HG02571 (cell line): ENCODE measurements at regions not wholly inside any gene's neighbourhood (a gene's known extent, or its start where the extent isn't known, plus 50 kb on each side); places are given as distances from the start of the nearest gene placed in this dataset.

Source experiments
- ATAC-seq: cut with Tn5 transposase; IDR thresholded peaks from one replicate; pipeline ENCODE4 v1.9.1; 2021; ENCODE audit warnings: mild to moderate bottlenecking, moderate library complexity; ENCODE audit not compliant: unreplicated experiment

DNA sequence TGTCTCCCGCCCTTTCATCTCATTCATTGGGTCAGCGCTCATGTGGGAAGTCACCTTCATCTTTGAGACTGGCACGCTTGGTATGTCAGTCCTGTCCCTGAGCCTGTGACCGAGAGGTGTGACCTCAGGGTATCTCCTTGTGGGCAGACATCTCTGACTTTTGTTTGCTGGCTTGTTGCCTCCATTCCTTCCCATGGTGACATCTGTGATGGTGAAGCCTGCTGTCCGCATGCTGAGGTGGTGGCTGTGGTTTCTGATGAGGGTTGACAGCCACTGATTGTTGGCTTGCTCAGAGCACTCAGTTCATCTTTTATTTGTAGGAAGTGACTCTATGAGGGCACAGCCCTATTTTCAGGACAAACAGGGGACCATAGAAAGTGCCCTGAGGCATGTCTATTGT is 139.2 kb downstream of the SLC4A3 start:
- ATAC-seq = no peak

DNA sequence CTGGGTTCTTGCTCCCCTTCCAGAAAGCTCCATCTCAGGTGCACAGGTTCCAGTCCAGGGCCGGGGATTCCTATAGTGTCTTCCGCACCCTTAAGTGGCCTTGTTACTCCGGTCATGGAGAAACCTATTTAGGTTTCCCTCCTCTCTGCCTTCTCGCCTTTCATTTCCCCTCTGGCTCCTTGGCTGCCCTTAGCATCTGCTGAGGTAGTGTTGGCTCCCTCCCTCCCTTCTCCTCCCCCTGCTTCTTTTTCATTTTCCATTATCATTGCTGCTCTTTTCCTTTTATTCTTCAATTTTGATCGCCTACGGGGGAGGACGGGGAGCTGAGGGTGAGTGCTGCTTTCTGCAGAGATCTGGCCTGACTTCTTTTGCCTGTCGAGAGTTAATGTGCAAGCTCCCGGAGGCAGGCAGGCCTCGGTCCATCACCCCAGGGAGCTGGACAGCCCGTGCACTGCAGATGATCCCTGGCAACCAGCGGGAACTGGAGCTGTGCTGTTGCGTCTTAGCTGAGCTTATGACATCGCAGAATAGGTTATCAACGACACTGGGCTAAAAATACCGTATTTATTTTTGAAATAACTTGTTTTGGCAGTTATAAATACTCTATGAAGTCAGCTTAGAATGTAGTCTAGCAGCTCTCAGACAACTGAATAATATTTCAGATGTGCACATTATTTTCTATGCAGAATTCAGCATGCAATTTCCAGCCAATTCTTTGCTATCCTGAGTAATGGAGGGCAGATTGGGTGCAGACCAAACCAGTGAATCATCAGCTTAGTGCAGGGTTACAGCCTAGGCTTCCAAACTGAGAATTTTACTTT is 141.9 kb downstream of the SLC4A3 start:
- ATAC-seq = no peak

DNA sequence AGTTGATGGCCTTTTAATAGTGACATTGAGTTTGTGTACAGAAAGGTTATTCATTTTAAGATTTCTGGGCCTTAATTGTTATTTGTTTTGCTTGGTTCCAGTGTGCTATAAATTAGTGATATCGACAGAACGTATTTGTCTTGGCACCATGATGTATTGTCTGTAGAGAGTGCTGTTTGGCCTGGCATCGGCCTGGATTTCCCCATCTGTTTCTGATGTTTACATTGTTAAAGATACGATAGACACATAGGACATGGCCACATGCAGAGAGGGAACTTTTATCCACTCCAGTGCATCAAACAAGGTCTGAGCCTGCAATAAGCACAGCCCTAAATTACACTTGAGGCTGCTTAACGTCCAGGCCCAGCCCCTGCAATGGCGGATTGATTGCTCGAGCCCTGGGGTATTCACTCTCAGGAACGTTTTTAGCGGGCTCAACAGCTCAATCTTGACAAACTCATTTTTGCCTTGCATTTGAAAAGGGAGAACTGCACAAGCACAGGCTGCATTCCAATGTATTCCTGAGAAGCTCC is 144.7 kb downstream of the SLC4A3 start:
- ATAC-seq = no peak

DNA sequence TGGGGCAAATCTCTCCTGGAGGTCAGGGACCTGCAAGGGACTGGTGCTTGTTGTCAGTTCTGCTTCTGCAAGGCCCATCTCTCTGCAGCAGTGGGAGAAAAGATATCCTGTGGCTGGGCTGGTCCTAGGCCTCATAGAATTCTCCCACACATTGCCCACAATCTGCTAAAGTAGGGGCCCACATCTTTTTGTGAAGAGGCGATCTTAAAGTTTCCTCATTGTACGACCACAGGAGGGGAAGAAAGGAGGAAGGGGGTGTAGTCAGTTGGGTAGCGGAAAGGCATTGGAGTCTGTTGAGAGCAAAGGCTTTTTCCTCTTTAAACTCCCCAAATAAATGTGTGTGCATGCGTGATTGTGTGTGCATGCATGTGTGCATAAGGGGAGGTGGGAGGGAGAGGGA is 145.3 kb downstream of the SLC4A3 start:
- ATAC-seq = no peak

DNA sequence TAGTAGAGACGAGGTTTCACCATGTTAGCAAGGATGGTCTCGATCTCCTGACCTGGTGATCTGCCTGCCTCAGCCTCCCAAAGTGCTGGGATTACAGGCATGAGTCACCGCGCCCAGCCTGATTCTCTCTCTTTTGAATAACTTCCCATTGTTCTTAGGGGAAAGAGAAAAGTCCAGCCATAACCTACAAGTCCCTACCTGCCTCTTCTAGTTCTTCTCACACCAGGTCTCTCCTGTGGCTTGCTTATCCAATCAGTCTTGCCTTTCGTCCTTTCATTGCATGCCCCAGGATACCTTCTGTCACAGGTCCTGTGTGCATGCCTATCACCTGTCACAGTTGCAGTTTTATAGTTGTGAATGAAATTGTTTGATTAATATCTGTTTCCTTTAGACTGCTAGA is 148.1 kb downstream of the SLC4A3 start:
- no peak for ATAC-seq

DNA sequence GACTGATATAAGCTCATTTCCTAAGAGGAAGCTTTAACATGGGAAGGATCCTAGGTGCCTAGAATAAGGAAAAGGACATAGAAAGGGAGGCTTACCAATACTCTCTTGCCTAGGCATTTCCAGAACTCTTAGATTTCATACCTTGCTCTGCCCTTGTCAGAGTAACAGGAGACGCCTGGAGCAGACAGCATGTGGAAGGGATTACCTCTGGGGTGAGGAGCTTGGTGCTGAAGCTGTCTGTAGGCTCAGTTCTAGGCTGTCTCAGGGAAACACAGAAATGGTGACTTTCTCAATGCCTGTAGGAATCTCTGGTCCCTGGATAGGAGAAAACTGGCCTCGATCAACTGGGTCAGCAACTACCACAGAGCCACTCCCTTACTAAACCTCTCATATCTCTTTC is 150.0 kb downstream of the SLC4A3 start:
- ATAC-seq = no peak

DNA sequence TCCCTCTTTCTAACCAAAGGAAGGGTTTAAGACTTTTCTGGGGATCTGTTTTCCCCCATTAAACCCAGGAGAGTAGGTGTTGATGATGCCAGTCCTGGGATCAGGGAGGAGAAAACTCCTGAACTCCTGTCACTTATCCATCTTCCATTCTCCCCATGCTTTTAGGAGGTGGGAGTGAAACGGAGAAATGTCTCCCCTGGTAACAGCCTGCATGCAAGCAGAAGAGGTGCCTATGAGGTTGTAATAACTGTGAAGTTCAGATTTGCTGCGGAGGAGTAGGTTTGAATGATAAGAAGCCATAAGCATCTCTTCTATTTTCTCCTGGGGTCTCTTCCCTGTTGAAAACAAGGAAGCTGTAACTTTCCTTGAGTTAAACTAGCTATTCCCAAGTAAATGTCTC is 150.8 kb downstream of the SLC4A3 start:
- ATAC-seq = no peak

DNA sequence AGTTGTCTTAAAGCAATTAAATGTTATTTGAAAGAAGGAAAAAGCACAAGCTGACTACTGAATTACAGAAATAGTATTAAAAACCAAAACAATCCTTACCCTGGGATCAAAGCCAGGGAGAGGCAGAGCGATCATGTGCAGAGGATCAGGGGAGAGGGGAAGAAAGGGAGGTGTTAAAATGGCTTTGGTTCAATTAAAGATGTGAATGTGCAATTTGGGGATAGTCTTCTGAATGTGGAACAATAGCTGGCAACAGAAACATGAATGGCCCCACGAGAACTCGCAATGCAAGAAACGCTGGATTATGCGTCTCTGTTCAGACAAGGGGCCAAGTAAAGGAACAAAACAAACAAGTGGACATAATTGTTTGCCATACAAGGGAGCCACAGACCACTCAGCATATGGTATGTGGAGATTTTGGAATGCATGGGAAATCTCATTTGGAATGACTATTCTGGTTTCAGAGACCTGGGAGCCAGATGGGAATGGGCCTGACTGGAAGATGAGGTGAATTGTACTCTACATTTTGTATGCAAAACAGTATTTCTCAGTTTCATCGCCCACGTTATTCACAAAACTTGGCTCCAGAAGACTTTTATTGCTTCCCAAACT is 155.4 kb downstream of the SLC4A3 start:
- no peak for ATAC-seq

DNA sequence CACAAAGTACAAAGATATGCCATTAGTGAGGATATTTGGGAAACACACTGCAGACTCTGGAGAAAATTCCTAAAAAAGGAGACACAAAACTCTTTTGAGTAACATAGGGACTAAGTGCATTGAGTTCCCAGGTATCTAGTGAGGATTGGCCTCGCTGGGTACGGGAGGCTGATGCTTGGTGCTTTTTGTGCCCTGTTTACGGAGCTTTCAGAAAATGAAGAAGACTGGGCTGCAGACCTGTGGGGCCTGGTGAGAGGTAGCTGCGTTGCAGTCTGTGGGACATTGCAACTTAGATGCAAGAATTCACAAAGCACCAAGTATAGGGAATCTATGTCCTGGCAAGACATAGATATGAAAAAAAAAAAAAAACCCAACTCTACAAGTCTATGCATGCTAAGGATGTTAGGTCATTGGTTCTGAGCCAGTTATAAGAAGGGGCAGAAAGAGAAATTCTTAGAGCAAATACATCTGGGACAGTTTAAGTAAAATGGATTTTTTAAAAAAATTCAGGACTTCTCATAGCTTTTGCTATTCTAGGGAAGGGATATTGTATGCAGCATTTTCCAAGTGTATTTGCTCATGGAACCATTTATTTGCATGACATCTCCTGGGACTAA is 156.0 kb downstream of the SLC4A3 start:
- ATAC-seq = no peak

DNA sequence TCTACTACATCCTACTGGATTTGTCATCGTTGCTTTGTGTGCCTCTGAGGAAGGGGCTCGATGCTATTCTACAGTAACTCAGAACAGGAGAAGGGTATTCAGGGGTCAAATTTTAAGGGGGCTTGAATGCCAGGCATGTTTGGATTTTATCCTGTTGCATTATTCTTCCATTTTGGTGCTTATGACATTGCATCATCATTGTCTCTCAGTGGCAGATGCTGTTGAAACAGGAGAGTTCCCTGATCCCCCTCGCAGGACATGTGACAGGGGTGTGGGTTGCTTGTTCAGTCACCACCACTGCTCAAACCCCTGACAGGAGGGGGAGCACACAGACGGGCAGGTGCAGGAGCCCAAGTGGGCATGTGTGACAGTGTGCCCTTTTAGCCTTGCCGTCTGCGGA is 156.7 kb downstream of the SLC4A3 start:
- no peak for ATAC-seq

DNA sequence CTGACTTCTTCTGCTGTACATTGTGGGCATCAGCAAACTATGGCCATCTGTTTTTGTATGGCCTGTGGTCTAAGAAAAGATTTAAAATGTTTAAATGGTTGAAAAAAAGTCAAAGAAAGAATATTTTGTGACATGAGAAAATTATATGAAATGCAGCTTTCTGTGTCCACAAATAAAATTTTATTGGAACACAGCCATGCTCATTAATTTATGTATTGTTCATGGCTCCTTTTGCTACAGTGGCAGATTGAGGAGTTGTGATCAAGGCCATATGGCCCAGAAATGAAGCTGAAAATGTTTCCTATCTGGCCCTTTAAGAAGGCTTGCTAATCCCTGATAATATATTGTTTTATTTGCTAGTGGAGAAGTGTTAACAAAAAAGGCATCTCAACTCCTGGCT is 162.0 kb downstream of the SLC4A3 start:
- ATAC-seq = no peak

DNA sequence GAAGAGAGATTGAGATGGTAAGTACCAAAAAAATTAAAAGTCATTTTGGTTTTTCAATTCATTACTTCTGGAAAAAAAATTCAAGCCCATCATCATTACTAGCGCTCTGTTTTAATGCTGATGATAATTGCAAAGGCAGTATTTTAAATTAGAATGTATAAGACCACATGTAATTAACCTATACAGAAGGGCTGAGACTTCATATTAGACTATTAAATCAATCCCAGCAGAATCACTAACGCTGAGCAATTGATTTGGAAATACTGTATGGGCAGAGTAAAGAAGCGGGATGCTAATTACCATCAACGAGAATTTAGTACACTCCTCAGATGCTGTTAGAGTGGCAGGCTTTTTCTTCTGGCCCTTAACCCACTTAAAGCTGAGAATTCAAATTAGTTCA is 165.0 kb downstream of the SLC4A3 start:
- ATAC-seq = no peak

DNA sequence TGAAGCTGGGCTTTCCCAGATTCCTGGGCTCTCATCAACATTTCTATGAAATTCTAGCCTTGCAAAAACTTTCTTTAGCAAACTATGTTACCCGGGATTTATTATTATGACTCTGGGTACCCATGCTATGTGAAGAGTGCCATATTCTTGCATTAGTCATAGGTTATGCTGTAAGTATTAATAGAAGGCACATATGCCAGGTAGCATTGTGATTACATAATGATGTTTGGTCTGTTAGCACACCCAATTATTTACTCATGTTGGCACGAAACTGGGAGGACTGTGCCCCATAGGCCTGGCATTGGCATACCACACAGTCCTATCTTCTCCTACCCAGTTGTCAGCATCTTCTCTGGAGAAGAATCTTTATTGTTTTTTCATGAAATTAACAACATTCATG is 171.0 kb downstream of the SLC4A3 start:
- no peak for ATAC-seq

DNA sequence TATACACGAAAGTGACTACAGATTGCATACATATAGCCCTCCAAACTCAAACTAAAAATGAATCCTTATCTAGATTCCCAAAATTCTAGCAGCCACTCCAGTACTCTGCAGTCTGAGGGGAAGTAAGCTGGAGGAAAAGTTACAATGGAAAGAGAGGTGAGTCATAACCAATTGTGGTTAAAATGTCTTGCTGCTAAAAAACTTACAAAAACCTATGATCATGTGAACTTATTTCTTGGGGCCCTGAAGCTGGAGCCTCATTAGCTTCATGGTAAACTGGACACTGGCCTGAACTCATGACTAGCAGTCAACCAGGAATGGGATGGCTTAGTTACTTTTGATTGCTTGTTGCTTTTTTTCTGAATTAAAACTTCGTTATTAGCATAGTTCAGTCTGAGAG is 175.9 kb downstream of the SLC4A3 start:
- ATAC-seq = no peak

DNA sequence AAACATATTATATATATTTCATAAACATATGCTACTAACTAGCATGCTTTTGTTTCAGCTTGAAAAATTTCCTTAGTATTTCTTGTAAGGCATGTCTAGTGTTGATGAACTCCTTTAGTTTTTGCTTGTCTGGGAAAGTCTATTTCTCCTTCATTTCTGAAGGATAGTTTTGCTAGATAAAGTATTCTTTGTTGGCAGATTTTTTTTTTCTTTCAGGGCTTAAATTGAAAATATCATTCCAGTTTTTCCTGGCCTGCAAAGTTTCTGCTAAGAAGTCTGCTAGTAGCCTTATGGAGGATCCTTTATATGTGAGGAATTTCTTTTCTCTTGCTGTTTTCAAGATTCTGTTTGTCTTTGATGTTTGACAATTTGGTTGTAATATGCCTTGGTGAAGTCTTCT is 183.5 kb downstream of the SLC4A3 start:
- no peak for ATAC-seq

DNA sequence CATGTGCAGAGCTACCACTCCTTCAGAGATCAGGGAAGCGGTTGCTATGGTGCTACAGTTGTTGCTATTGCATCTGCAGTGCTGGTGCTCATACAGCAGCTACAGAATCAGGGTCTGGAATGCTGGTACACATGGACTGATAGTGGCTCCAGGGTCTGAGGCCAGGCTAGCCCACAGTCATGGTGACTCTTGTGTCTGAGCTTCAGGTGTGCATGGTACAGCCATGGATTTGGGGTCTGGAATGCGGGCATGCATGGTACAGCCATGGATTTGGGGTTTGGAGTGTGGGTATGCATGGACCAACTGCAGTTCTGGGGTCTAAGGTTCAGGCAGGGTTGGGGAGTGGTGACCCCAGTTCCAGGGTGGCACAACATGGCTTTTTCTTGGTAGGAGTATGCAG is 185.2 kb downstream of the SLC4A3 start:
- ATAC-seq = no peak

DNA sequence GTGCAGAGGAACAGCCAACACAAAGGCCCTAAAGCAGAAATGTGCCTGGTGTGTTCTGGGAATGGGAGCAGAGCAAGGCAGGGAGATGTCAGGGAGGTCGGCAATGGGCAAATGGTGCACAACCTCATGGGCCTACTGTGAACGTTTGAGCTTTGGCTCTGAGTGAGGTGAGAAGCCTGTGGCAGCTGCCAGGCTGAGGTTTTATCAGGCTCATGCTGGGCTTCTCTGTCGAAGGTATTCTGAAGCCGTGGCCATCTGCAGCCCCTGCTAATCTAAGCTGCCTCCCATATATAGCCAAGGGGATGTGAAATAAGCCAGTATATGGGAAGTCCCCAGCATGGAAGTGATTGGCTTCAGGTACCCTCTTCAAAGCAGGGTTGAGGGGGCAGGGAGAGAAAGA is 193.3 kb downstream of the SLC4A3 start:
- ATAC-seq = no peak

DNA sequence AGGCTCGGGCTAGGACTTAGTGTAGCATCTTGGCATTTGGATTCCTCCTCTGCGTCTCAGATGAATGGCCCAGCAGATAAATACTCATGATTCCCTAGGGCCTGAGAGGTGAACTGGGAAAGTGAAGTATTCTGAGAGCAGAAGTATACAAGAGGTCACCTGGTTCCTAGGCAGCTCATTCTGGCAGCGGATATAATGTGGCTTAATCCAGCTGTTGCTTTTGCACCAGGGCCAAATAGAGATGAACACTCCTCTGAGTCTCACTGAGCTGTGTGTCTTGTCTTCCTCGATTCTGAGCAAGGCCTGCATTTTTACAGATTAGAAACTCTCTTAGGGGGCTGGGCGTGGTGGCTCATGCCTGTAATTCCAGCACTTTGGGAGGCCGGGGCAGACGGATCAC is 196.1 kb downstream of the SLC4A3 start:
- ATAC-seq = no peak

DNA sequence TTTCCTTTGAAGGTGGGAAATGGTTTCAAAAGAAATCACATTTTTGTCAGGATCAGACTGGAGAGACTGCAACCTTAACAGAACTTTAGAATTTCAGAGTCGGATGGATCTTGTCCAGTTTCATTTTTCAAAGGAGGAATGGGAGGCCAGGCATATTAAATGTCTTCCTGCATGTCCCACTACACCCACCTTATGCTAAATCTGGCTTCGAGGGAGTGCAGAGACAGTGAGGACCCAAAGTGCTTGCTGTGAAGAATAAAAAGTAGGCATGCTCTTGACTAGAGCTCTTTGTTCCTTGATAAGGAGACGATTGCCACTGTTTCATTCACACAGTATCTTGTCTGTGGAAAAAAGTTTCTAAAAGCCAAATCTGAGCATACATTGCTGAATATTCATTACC is 197.6 kb downstream of the SLC4A3 start:
- ATAC-seq = no peak

DNA sequence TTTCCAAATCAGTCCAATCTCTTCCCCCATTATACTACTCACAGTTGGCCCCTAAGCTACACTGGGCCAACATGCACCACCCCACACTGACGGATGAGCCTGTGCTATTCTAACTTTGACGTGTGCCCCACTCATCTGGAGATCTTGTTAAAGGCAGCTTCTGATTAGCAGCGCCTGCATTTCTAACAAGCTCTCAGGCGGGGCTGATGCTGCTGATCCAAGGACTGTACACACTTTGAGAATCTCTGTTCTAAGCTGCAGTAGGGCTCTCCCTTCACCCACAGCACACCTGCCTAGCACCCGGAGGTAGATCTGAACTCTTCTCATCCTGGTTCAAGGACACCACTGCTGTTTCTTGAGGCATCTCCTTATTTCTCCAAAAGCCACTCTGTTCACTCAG is 200.7 kb downstream of the SLC4A3 start:
- no peak for ATAC-seq

DNA sequence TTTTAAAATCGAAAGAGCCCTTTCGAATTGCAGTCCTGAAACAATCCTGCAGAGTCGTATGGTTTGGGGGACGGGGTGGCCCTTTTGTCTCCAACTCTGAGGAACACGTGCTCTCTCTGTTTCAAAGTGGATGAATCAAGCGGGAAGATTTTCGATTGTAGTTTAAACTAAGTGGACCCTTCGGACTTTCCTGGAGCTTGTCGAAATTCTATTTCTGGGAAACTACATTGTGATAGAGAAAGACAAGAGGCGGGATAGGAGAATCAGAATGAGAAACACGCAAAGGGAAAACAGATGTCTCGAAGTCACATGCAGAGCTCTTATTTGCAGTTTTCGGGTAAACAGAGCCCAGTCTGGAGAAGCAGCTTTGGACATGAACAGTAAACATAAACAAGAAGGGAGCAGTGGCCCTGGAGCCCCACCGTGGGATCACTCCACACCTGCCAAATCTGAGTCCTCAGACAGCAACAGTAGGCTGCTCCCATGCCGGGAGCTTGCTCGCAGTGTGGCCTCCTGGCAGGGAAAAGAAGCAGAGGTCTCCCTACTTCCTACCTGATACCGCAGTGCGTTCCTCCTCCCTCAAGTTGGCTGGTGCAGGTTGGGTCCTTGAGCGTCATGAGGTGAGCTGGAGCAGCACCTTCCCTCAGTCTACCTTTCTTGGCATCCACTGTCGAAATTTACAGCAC is 202.4 kb downstream of the SLC4A3 start:
- no peak for ATAC-seq

DNA sequence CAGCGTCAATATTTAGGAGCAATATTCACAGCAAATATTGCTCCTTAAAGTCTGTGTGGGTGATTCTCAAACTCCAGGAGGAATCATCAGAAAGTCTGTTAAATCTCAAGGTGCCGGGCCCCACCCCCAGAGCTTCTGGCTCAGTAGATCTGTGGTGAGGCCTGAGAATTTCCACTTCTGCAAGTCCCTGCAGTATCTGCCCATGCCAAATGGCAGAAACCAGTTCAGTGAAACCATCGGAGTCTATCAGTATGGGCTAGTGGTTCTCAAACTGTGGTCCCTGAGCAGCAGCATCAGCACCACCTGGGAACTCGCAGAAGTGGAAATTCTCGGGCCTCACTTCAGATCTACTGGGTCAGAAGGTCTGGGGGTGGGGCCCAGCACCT is 202.9 kb downstream of the SLC4A3 start:
- ATAC-seq = no peak
